A549 (cell line): ENCODE measurements at regions not wholly inside any gene's neighbourhood (a gene's known extent, or its start where the extent isn't known, plus 50 kb on each side); places are given as distances from the start of the nearest gene placed in this dataset.
"Not testable (repeated sequence)": the region's sequence is repeated elsewhere in the genome, so short reads cannot be mapped to it uniquely, and the experiment has no call there.

Source experiments
- ATAC-seq, 2 experiments: fragments of 200-7000 bp in 1 of 2; fragments of >200 bp in 1 of 2; cut with Nextera tagmentation in 1 of 2; cut with Tn5 transposase in 1 of 2; 3 replicates each; pipeline versions ENCODE4 v1.8.0 to v1.9.1; 2018 to 2020; ENCODE audit warnings: mild to moderate bottlenecking in 1 of 2, moderate library complexity in 1 of 2
- CTCF ChIA-PET: fragments of 300-600 bp; sonication (Branson Sonifier 250); formaldehyde crosslinking; extraction: SDS; loops from one replicate; lab custom pipeline; 2021; ENCODE audit warnings: antibody characterized with exemption, inconsistent platforms; lab: Yijun Ruan, JAX
- POLR2A ChIA-PET: fragments of 350-600 bp; formaldehyde crosslinking; extraction: SDS; loops from one replicate; lab custom pipeline; 2021; ENCODE audit warnings: antibody characterized with exemption, inconsistent platforms; lab: Yijun Ruan, JAX
- DNase-seq, 2 experiments: peaks; one replicate each; pipeline versions ENCODE4 v3.0.0 to v3.0.0-alpha.2; 2011 to 2016; ENCODE audit warnings: low read depth in 1 of 2, low spot score in 1 of 2
- FAIRE-seq: peaks from 2 replicates; lab custom pipeline; 2011; peaks lifted over from hg19 to GRCh38; lab: Jason Lieb, UNC
- H3K27ac ChIP-seq, 2 experiments: fragments of >200 bp; sonication (Bioruptor Twin); formaldehyde crosslinking; 3 replicates each; pipeline ENCODE4 v1.5.1; 2016 to 2017
- H3K4me1 ChIP-seq: fragments of >200 bp; sonication (Bioruptor Twin); formaldehyde crosslinking; 3 replicates; pipeline ENCODE4 v1.6.1; 2016
- H3K4me2 ChIP-seq: fragments of >200 bp; sonication (Bioruptor Twin); formaldehyde crosslinking; 3 replicates; pipeline ENCODE4 v1.6.1; 2016
- H3K4me3 ChIP-seq: fragments of >200 bp; sonication (Bioruptor Twin); formaldehyde crosslinking; 3 replicates; pipeline ENCODE4 v1.5.1; 2016
- H3K9me3 ChIP-seq: fragments of >200 bp; sonication (Bioruptor Twin); formaldehyde crosslinking; 3 replicates; pipeline ENCODE4 v1.6.1; 2016
- CBX8 ChIP-seq: fragments of 200-600 bp; sonication (generic); IDR thresholded peaks from 2 replicates; pipeline ENCODE4 v1.6.1; 2016
- CEBPB ChIP-seq, 2 experiments: fragments of >200 bp in 1 of 2; sonication (Bioruptor Twin) in 1 of 2; formaldehyde crosslinking in 1 of 2; IDR thresholded peaks; 2 replicates each; pipeline ENCODE4 v1.6.1; 2012 to 2016
- CHD4 ChIP-seq: fragments of 200-600 bp; sonication (generic); IDR thresholded peaks from 2 replicates; pipeline ENCODE4 v1.6.1; 2016; ENCODE audit warnings: antibody characterized with exemption, mild to moderate bottlenecking, borderline replicate concordance
- EHMT2 ChIP-seq: fragments of 200-600 bp; sonication (generic); IDR thresholded peaks from 2 replicates; pipeline ENCODE4 v1.6.1; 2016; ENCODE audit warnings: antibody characterized with exemption, low read depth, mild to moderate bottlenecking, moderate library complexity
- ESRRA ChIP-seq: fragments of 150-350 bp; IDR thresholded peaks from 2 replicates; pipeline ENCODE4 v1.6.1; 2014; ENCODE audit warnings: mild to moderate bottlenecking, low read length, borderline replicate concordance
- FOSB ChIP-seq: fragments of 250-450 bp; sonication (Bioruptor Pico); IDR thresholded peaks from 2 replicates; pipeline ENCODE4 v1.5.0; 2020; ENCODE audit warnings: mild to moderate bottlenecking, moderate library complexity
- FOSL2 ChIP-seq, 2 experiments: fragments of 450-650 bp in 1 of 2; fragments of >200 bp in 1 of 2; sonication (Bioruptor Twin) in 1 of 2; formaldehyde crosslinking; IDR thresholded peaks; 2 replicates each; pipeline versions ENCODE4 v1.5.0 to v1.6.1; 2016 to 2020; ENCODE audit warnings: mild to moderate bottlenecking in 1 of 2, moderate library complexity in 1 of 2
- HOXA7 ChIP-seq: fragments of 250-450 bp; sonication (Bioruptor Pico); IDR thresholded peaks from 2 replicates; pipeline ENCODE4 v1.5.0; 2020; ENCODE audit warnings: mild to moderate bottlenecking, moderate library complexity
- HOXB5 ChIP-seq: fragments of 250-450 bp; sonication (Bioruptor Pico); IDR thresholded peaks from 2 replicates; pipeline ENCODE4 v1.5.0; 2020; ENCODE audit warnings: mild to moderate bottlenecking, moderate library complexity
- JUNB ChIP-seq: fragments of >200 bp; sonication (Bioruptor Twin); formaldehyde crosslinking; IDR thresholded peaks from 2 replicates; pipeline ENCODE4 v1.6.1; 2016
- KDM5A ChIP-seq: fragments of 200-600 bp; sonication (generic); IDR thresholded peaks from 2 replicates; pipeline ENCODE4 v1.6.1; 2016; ENCODE audit warnings: antibody characterized with exemption, mild to moderate bottlenecking
- MAFK ChIP-seq: fragments of 450-650 bp; IDR thresholded peaks from 2 replicates; pipeline ENCODE4 v1.6.1; 2014; ENCODE audit not compliant: partially characterized antibody
- NR3C1 ChIP-seq: fragments of >200 bp; sonication (Bioruptor Twin); formaldehyde crosslinking; IDR thresholded peaks from 3 replicates; pipeline ENCODE4 v1.6.1; 2017
- RAD21 ChIP-seq, 2 experiments: fragments of >200 bp in 1 of 2; sonication (Bioruptor Twin) in 1 of 2; formaldehyde crosslinking in 1 of 2; IDR thresholded peaks in 1 of 2; conservative IDR thresholded peaks in 1 of 2; 2 replicates in 1 of 2; 3 replicates in 1 of 2; pipeline ENCODE4 v1.6.1; 2012 to 2018; ENCODE audit warnings: inconsistent platforms in 1 of 2
- RARB ChIP-seq: fragments of 250-450 bp; sonication (Bioruptor Pico); IDR thresholded peaks from 2 replicates; pipeline ENCODE4 v1.8.0; 2021; ENCODE audit warnings: mild to moderate bottlenecking, moderate library complexity
- RFX5 ChIP-seq: fragments of 450-650 bp; IDR thresholded peaks from 2 replicates; pipeline ENCODE4 v1.7.1; 2014; ENCODE audit warnings: antibody characterized with exemption, mild to moderate bottlenecking, moderate library complexity
- SREBF2 ChIP-seq: fragments of 450-650 bp; IDR thresholded peaks from 2 replicates; pipeline ENCODE4 v1.6.1; 2014; ENCODE audit warnings: mild to moderate bottlenecking, moderate library complexity
- ZC3H11A ChIP-seq: fragments of 450-650 bp; IDR thresholded peaks from 2 replicates; pipeline ENCODE4 v1.6.1; 2014; ENCODE audit warnings: antibody characterized with exemption, mild to moderate bottlenecking
- ZFP36 ChIP-seq: fragments of 450-650 bp; IDR thresholded peaks from 2 replicates; pipeline ENCODE4 v1.6.1; 2014; ENCODE audit warnings: borderline replicate concordance; ENCODE audit not compliant: partially characterized antibody
- ZNF302 ChIP-seq: fragments of 250-450 bp; sonication (Bioruptor Pico); IDR thresholded peaks from 2 replicates; pipeline ENCODE4 v1.9.0; 2021; ENCODE audit warnings: inconsistent platforms, mild to moderate bottlenecking, moderate library complexity
- ZSCAN20 ChIP-seq: fragments of 250-450 bp; sonication (Bioruptor Pico); IDR thresholded peaks from 2 replicates; pipeline ENCODE4 v1.8.0; 2022; ENCODE audit warnings: mild to moderate bottlenecking, moderate library complexity
- WGBS: methylation state at CpG from one replicate; pipeline ENCODE4 v1.1.6; 2017; ENCODE audit errors: missing lambda C conversion rate; 5-methylcytosine and 5-hydroxymethylcytosine counted together
- TF ChIP-seq, protein P1 (sequence below): IDR thresholded peaks from 2 replicates; pipeline ENCODE4 v1.6.1; 2012; ENCODE audit warnings: low read depth, borderline replicate concordance
- TF ChIP-seq, protein P2 (sequence below): fragments of >200 bp; sonication (Bioruptor Twin); formaldehyde crosslinking; IDR thresholded peaks from 2 replicates; pipeline ENCODE4 v1.6.1; 2016
- TF ChIP-seq, protein P3 (sequence below): fragments of 250-450 bp; sonication (Bioruptor Pico); IDR thresholded peaks from 2 replicates; pipeline ENCODE4 v1.5.0; 2020; ENCODE audit warnings: low read depth, mild to moderate bottlenecking, moderate library complexity
- TF ChIP-seq, protein P4 (sequence below): fragments of 450-650 bp; IDR thresholded peaks from 2 replicates; pipeline ENCODE4 v1.6.1; 2014; ENCODE audit warnings: antibody characterized with exemption
- TF ChIP-seq, protein P5 (sequence below): fragments of 150-350 bp; IDR thresholded peaks from 2 replicates; pipeline ENCODE4 v1.6.1; 2014; ENCODE audit warnings: low read depth, mild to moderate bottlenecking, low read length

DNA sequence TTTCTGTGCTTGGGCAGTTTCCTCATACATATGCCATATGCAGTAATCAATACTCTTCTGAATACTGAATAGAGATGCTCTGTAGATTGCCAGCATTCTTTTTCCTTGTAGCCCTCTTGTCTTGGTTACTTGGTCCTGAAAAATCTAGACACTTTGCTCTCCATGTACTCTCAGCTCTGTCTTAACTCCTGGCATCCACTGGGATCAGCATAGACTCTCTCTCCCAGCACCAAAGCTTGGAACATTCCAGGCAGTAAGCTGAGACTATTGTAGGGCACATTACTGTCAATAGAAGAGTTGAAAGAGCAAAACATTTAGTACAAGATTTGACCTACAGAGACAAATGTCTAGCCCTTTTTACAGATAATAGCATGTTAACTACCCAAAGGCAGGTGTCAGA lies 1100.3 kb downstream of the TBL1XR1 start:
- Histone ChIP-seq H3K9me3 (no peaks in the 10 kb centered on the region), H3K27ac (no peak overlapping the region), H3K4me3 (no peak overlapping the region), H3K4me1 (no peaks in the 10 kb centered on the region), H3K4me2 (no peak overlapping the region)
- ATAC-seq (no peak), FAIRE-seq (no peak), DNase-seq (no peak)
- ChIA-PET CTCF (no interaction called here), POLR2A (no interaction called here)
- TF ChIP-seq CBX8 (no peak), CEBPB (IDR thresholded peaks at IDR 0.05) (no peak), RAD21 (conservative IDR thresholded peaks at IDR 0.05 in 1 of 2, IDR thresholded peaks at IDR 0.05 in 1 of 2) (no peak), ZC3H11A (no peak), ESRRA (no peak), FOSB (CRISPR knock-in tag) (no peak)
- TF ChIP-seq, protein P1, sequence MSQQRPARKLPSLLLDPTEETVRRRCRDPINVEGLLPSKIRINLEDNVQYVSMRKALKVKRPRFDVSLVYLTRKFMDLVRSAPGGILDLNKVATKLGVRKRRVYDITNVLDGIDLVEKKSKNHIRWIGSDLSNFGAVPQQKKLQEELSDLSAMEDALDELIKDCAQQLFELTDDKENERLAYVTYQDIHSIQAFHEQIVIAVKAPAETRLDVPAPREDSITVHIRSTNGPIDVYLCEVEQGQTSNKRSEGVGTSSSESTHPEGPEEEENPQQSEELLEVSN: no peak
- TF ChIP-seq, protein P2, sequence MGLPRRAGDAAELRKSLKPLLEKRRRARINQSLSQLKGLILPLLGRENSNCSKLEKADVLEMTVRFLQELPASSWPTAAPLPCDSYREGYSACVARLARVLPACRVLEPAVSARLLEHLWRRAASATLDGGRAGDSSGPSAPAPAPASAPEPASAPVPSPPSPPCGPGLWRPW: no peak

DNA sequence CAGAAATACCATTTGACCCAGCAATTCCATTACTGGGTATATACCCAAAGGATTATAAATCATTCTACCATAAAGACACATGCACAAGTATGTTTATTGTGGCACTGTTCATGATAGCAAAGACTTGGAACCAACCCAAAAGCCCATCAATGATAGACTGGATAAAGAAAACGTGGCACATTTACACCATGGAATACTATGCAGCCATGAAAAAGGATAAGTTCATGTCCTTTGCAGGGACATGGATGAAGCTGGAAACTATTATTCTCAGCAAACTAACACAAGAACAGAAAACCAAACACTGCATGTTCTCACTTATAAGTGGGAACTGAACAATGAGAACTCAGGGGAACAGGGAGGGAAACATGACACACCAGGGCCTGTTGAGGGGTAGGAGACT lies 1103.4 kb downstream of the TBL1XR1 start:
- H3K4me3 ChIP-seq, CTCF ChIA-PET, H3K9me3 ChIP-seq, POLR2A ChIA-PET, H3K4me2 ChIP-seq, DNase-seq, ATAC-seq, FAIRE-seq, H3K4me1 ChIP-seq, H3K27ac ChIP-seq: not testable (repeated sequence)
- 0% methylated on average over 1 of the region's 1 CpG for WGBS

DNA sequence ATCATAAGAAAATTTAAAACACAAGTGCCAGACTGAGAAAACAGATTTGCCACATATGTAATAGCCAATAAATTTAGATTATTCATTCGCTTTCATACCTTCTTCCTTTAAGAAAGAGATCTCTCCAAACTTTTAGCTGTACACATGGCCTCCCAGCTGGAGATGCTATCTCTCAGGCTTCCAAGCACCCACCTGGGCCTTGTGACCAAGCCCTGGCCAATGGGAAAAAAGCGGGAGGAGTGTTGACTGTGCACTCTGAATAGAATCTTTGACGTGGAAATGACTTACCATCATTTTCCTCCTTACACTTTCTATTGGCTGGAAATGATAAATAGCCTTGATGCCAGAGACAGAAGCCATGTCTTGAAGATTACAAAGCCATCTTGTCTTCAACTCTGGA lies 1106.6 kb downstream of the TBL1XR1 start:
- no peak overlapping the region for H3K4me3 ChIP-seq
- WGBS: 47% methylated on average over 3 of the region's 3 CpGs
- CTCF ChIA-PET: no interaction called here
- no peaks in the 10 kb centered on the region for H3K4me1 ChIP-seq
- DNase-seq (no peak), FAIRE-seq (no peak), ATAC-seq (no peak)
- no peaks in the 10 kb centered on the region for H3K9me3 ChIP-seq
- no peak overlapping the region for H3K4me2 ChIP-seq
- no peak overlapping the region for H3K27ac ChIP-seq
- TF ChIP-seq, protein P3, sequence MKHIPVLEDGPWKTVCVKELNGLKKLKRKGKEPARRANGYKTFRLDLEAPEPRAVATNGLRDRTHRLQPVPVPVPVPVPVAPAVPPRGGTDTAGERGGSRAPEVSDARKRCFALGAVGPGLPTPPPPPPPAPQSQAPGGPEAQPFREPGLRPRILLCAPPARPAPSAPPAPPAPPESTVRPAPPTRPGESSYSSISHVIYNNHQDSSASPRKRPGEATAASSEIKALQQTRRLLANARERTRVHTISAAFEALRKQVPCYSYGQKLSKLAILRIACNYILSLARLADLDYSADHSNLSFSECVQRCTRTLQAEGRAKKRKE: no peak
- no peak for TF ChIP-seq ZSCAN20 (CRISPR knock-in tag)
- no peak for TF ChIP-seq JUNB
- TF ChIP-seq ZNF302 (CRISPR knock-in tag): no peak
- no peak for TF ChIP-seq HOXA7 (CRISPR knock-in tag)
- TF ChIP-seq KDM5A: no peak
- no peak for TF ChIP-seq EHMT2
- no peak for TF ChIP-seq ZFP36
- no peak for TF ChIP-seq CHD4
- no peak for TF ChIP-seq SREBF2
- TF ChIP-seq NR3C1: no peak
- POLR2A ChIA-PET: no interaction called here

DNA sequence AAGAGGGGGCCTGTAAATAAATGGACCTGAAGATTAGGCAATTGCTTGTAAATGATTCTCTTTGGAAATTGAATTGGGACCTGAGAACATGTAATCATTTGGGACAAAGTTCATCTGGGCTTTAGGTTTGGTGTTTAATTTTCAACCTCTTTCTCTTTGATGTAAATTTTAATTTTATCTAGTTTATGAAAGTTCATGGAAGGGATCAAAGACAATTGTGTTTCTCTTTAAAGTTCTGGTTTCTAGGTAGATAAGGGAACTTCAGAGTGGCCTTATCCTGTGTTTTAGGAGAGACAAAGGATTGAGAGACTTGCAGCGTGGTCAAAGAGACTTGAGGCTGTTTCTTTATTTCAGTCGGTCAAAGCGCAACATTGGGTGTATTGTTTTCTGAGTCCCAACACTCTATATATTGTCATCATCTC lies 1108.3 kb downstream of the TBL1XR1 start:
- ChIA-PET POLR2A (no interaction called here), CTCF (no interaction called here)
- no peak for TF ChIP-seq FOSB (CRISPR knock-in tag)
- TF ChIP-seq HOXB5 (CRISPR knock-in tag): no peak
- no peak for TF ChIP-seq MAFK
- no peak for TF ChIP-seq FOSL2 (IDR thresholded peaks at IDR 0.05)
- TF ChIP-seq FOSL2 (CRISPR knock-in tag; IDR thresholded peaks at IDR 0.05): no peak
- TF ChIP-seq, protein P4, sequence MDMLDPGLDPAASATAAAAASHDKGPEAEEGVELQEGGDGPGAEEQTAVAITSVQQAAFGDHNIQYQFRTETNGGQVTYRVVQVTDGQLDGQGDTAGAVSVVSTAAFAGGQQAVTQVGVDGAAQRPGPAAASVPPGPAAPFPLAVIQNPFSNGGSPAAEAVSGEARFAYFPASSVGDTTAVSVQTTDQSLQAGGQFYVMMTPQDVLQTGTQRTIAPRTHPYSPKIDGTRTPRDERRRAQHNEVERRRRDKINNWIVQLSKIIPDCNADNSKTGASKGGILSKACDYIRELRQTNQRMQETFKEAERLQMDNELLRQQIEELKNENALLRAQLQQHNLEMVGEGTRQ: no peak
- TF ChIP-seq RARB: no peak
- no peak for TF ChIP-seq RFX5
- no peak for TF ChIP-seq CBX8
- no peak for TF ChIP-seq ESRRA
- no peak for TF ChIP-seq ZNF302 (CRISPR knock-in tag)
- TF ChIP-seq, protein P2: no peak
- no peak for TF ChIP-seq ZSCAN20 (CRISPR knock-in tag)
- TF ChIP-seq, protein P5, sequence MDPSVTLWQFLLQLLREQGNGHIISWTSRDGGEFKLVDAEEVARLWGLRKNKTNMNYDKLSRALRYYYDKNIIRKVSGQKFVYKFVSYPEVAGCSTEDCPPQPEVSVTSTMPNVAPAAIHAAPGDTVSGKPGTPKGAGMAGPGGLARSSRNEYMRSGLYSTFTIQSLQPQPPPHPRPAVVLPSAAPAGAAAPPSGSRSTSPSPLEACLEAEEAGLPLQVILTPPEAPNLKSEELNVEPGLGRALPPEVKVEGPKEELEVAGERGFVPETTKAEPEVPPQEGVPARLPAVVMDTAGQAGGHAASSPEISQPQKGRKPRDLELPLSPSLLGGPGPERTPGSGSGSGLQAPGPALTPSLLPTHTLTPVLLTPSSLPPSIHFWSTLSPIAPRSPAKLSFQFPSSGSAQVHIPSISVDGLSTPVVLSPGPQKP: no peak
- no peak for TF ChIP-seq NR3C1
- TF ChIP-seq CHD4: no peak
- no peak overlapping the region for H3K4me3 ChIP-seq
- FAIRE-seq: no peak
- WGBS: 72% methylated on average over 3 of the region's 3 CpGs
- H3K4me1 ChIP-seq: no peaks in the 10 kb centered on the region
- H3K9me3 ChIP-seq: no peaks in the 10 kb centered on the region
- ATAC-seq: no peak
- DNase-seq: no peak
- H3K4me2 ChIP-seq: no peak overlapping the region
- H3K27ac ChIP-seq: no peak overlapping the region
